ENCODE measurements at regions not wholly inside any gene's neighbourhood (a gene's known extent, or its start where the extent isn't known, plus 50 kb on each side); places are given as distances from the start of the nearest gene placed in this dataset.

DNA sequence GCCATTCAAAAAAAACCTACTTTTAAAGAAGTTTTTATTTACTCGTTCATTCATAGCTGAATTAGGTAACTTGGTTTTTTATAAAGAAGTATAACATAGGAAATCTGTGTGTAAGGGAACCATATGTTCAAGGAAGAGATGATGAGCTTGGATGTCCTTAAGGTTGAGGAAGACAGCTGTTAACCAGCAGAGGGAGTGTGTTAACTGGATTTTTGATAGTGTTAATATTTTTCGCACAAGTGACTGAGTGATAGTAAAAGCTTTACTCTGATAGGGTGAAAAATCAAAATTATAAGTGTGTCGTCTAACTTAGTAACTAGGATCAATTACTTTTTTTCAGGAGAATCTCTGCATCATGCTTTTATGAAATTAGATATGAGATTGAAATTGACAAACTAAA is 134.7 kb downstream of the ARL5B start:
- no peaks in the 10 kb centered on the region for H3K36me3 ChIP-seq (ENCODE audit: insufficient read depth, low read length)
- intact Hi-C loops (cut with micrococcal nuclease; ENCODE audit: unreplicated experiment), result no loop called here
- H3K4me1 ChIP-seq (ENCODE audit: insufficient read depth, low read length, poor library complexity, severe bottlenecking), result no peaks in the 10 kb centered on the region
- H3K27ac ChIP-seq (ENCODE audit: low read depth, low read length, poor library complexity, severe bottlenecking), result no peak overlapping the region
- DNase-seq (ENCODE audit: low spot score), result no peak
- BruUV-seq (replicated peaks), result no TSS peak
- H2AFZ ChIP-seq (ENCODE audit: low read length), result no peak overlapping the region
- no peaks in the 10 kb centered on the region for H3K79me2 ChIP-seq (ENCODE audit: insufficient read depth, low read depth, low read length)
- no peaks in the 10 kb centered on the region for H4K20me1 ChIP-seq (ENCODE audit: insufficient read depth, low read length)
- ChIA-PET POLR2A (interaction anchor here (0.6 kb wide), 1 partner anchor 11 kb away, joined by 4 read pairs; no protein-coding TSS in a partner anchor), CTCF (ENCODE audit: unreplicated experiment) (no interaction called here)
- no peaks in the 10 kb centered on the region for H3K9me2 ChIP-seq (ENCODE audit: insufficient read depth, low read length)
- H3K9me3 ChIP-seq (ENCODE audit: low read length), result no peaks in the 10 kb centered on the region
- TF ChIP-seq EZH2phosphoT487 (IDR thresholded peaks at IDR 0.05; ENCODE audit: borderline replicate concordance, low read depth, low read length), result no peak
- TF ChIP-seq, protein P1, sequence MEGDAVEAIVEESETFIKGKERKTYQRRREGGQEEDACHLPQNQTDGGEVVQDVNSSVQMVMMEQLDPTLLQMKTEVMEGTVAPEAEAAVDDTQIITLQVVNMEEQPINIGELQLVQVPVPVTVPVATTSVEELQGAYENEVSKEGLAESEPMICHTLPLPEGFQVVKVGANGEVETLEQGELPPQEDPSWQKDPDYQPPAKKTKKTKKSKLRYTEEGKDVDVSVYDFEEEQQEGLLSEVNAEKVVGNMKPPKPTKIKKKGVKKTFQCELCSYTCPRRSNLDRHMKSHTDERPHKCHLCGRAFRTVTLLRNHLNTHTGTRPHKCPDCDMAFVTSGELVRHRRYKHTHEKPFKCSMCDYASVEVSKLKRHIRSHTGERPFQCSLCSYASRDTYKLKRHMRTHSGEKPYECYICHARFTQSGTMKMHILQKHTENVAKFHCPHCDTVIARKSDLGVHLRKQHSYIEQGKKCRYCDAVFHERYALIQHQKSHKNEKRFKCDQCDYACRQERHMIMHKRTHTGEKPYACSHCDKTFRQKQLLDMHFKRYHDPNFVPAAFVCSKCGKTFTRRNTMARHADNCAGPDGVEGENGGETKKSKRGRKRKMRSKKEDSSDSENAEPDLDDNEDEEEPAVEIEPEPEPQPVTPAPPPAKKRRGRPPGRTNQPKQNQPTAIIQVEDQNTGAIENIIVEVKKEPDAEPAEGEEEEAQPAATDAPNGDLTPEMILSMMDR (conservative IDR thresholded peaks at IDR 0.05; ENCODE audit: low read length), result peak; percentile 49
- no peak overlapping the region for H3K4me3 ChIP-seq (ENCODE audit: low read depth, low read length, poor library complexity, severe bottlenecking)
- no peak overlapping the region for H3K4me2 ChIP-seq (ENCODE audit: low read length)

DNA sequence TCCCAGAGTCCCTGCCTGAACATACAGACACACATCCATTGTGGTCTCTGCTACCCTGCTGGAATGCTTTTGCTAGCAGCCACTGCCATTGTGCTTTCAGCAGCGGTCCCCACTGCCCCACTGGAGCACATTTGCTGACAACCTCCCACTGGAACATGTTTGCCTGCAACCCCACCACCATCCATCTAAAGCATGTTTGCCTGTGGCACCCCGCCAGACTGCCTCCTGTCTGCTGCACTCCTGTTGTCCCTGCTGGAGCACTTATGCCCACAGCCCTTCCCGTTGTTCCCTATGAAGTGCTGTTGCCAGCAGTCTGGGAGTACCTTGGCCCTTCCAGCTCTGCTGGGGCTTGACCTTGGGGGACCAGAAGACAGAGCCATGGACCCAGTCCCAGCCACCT is 136.3 kb downstream of the ARL5B start:
- Histone ChIP-seq H3K4me1 (ENCODE audit: insufficient read depth, low read length, poor library complexity, severe bottlenecking) (no peaks in the 10 kb centered on the region), H3K4me2 (ENCODE audit: low read length) (no peak overlapping the region), H3K9me3 (ENCODE audit: low read length) (no peaks in the 10 kb centered on the region), H3K36me3 (ENCODE audit: insufficient read depth, low read length) (no peaks in the 10 kb centered on the region), H3K79me2 (ENCODE audit: insufficient read depth, low read depth, low read length) (no peaks in the 10 kb centered on the region), H3K4me3 (ENCODE audit: low read depth, low read length, poor library complexity, severe bottlenecking) (no peak overlapping the region), H3K9me2 (ENCODE audit: insufficient read depth, low read length) (no peaks in the 10 kb centered on the region), H4K20me1 (ENCODE audit: insufficient read depth, low read length) (no peaks in the 10 kb centered on the region), H2AFZ (ENCODE audit: low read length) (no peak overlapping the region), H3K27ac (ENCODE audit: low read depth, low read length, poor library complexity, severe bottlenecking) (no peak overlapping the region)
- intact Hi-C loops (cut with micrococcal nuclease; ENCODE audit: unreplicated experiment), result no loop called here
- no TSS peak for BruUV-seq (replicated peaks)
- POLR2A ChIA-PET, result no interaction called here
- TF ChIP-seq EZH2phosphoT487 (IDR thresholded peaks at IDR 0.05; ENCODE audit: borderline replicate concordance, low read depth, low read length), result no peak
- TF ChIP-seq, protein P1 (conservative IDR thresholded peaks at IDR 0.05; ENCODE audit: low read length), result no peak
- CTCF ChIA-PET (ENCODE audit: unreplicated experiment), result no interaction called here
- no peak for DNase-seq (ENCODE audit: low spot score)

DNA sequence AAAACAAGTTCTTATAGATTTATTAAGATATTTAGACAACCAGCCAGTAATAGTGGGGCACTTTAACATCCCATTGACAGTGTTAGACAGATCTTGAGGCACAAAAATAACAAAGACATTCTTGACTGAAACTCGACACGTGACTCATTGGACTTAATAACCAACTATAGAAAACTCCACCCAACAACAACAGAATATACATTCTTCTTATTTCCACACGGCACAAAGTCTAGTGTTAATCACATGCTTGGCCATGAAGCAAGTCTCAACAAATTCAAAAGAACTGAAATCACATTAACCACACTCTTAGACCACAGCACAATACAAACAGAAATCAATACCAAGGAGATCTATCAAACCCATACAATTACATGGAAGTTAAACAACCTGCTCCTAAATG is 138.1 kb downstream of the ARL5B start:
- H3K4me2 ChIP-seq (ENCODE audit: low read length), result no peak overlapping the region
- TF ChIP-seq EZH2phosphoT487 (IDR thresholded peaks at IDR 0.05; ENCODE audit: borderline replicate concordance, low read depth, low read length), result no peak
- TF ChIP-seq, protein P1 (conservative IDR thresholded peaks at IDR 0.05; ENCODE audit: low read length), result no peak
- H4K20me1 ChIP-seq (ENCODE audit: insufficient read depth, low read length), result no peaks in the 10 kb centered on the region
- H3K9me2 ChIP-seq (ENCODE audit: insufficient read depth, low read length), result no peaks in the 10 kb centered on the region
- ChIA-PET CTCF (ENCODE audit: unreplicated experiment) (no interaction called here), POLR2A (no interaction called here)
- no peak overlapping the region for H2AFZ ChIP-seq (ENCODE audit: low read length)
- H3K9me3 ChIP-seq (ENCODE audit: low read length), result no peaks in the 10 kb centered on the region
- intact Hi-C loops (cut with micrococcal nuclease; ENCODE audit: unreplicated experiment), result no loop called here
- BruUV-seq (replicated peaks), result no TSS peak
- H3K4me1 ChIP-seq (ENCODE audit: insufficient read depth, low read length, poor library complexity, severe bottlenecking), result no peaks in the 10 kb centered on the region
- no peaks in the 10 kb centered on the region for H3K36me3 ChIP-seq (ENCODE audit: insufficient read depth, low read length)
- H3K4me3 ChIP-seq (ENCODE audit: low read depth, low read length, poor library complexity, severe bottlenecking), result no peak overlapping the region
- H3K79me2 ChIP-seq (ENCODE audit: insufficient read depth, low read depth, low read length), result no peaks in the 10 kb centered on the region
- no peak overlapping the region for H3K27ac ChIP-seq (ENCODE audit: low read depth, low read length, poor library complexity, severe bottlenecking)
- DNase-seq (ENCODE audit: low spot score), result no peak
